Activated B cell treated with CpG ODN at 0.5 μM for 24 hours (primary cell): ENCODE measurements at regions not wholly inside any gene's neighbourhood (a gene's known extent, or its start where the extent isn't known, plus 50 kb on each side); places are given as distances from the start of the nearest gene placed in this dataset.
"Not testable (repeated sequence)": the region's sequence is repeated elsewhere in the genome, so short reads cannot be mapped to it uniquely, and the experiment has no call there.

Experiments
- ATAC-seq: fragments of 200-7000 bp; cut with Tn5 transposase; one replicate; pipeline ENCODE4 v1.10.0; 2021; ENCODE audit warnings: low read depth, mild to moderate bottlenecking, moderate library complexity
- CTCF ChIA-PET: fragments of 350-600 bp; sonication (Branson Sonifier 250); formaldehyde crosslinking; loops from one replicate; lab custom pipeline; 2021; ENCODE audit warnings: antibody characterized with exemption; lab: Charles Lee
- POLR2A ChIA-PET: fragments of 350-600 bp; sonication (Branson Sonifier 250); formaldehyde crosslinking; loops from one replicate; lab custom pipeline; 2021; ENCODE audit warnings: antibody characterized with exemption; lab: Charles Lee
- DNase-seq: peaks from one replicate; pipeline ENCODE4 v3.0.0; 2022
- H3K27ac Mint-ChIP-seq: one replicate; pipeline ENCODE4 v1.8.0; 2020; ENCODE audit warnings: mixed read lengths
- H3K27me3 Mint-ChIP-seq: one replicate; pipeline ENCODE4 v1.8.0; 2021; ENCODE audit warnings: mixed read lengths
- H3K36me3 Mint-ChIP-seq: one replicate; pipeline ENCODE4 v1.8.0; 2021; ENCODE audit warnings: low read depth, mixed read lengths
- H3K4me1 Mint-ChIP-seq: one replicate; pipeline ENCODE4 v1.8.0; 2021; ENCODE audit warnings: mixed read lengths
- H3K4me3 Mint-ChIP-seq: one replicate; pipeline ENCODE4 v1.8.0; 2020; ENCODE audit warnings: mild to moderate bottlenecking, mixed read lengths
- H3K9me3 Mint-ChIP-seq: one replicate; pipeline ENCODE4 v1.8.0; 2020; ENCODE audit warnings: mixed read lengths
- intact Hi-C: fragments of 100-400 bp; cut with micrococcal nuclease; formaldehyde crosslinking; loops from one replicate; pipeline ENCODE4 v1.15.1; 2024
- TF ChIP-seq, protein P1 (sequence below): fragments of 200-600 bp; IDR thresholded peaks from one replicate; pipeline ENCODE4 v1.8.0; 2022; ENCODE audit warnings: antibody characterized with exemption, mild to moderate bottlenecking

DNA sequence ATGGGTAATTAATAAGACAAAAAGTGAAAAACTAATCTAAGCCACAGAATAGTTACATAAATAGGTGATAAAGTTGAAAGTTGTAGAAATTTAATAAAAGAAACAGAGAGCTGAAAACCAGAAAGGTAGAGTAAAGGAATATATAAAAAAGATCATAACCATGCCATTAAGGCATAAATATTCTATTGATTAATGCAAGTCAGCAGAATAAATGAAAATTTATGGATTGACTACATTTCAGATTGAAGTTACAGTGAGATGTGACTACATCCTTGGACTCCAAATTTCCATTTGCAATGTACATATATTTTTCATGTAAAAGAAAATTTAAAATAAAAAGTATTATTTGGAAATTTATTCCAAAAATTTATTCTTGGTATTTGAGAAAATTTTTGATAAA is 1225.7 kb downstream of the OTOL1 start:
- Mint-ChIP-seq H3K27ac (no peak overlapping the region), H3K36me3 (no peaks in the 10 kb centered on the region), H3K4me3 (no peak overlapping the region), H3K4me1 (no peaks in the 10 kb centered on the region), H3K9me3 (peaks cover 3% of the 10 kb centered on the region), H3K27me3 (no peaks in the 10 kb centered on the region)
- no peak for ATAC-seq
- POLR2A ChIA-PET: no interaction called here
- TF ChIP-seq, protein P1, sequence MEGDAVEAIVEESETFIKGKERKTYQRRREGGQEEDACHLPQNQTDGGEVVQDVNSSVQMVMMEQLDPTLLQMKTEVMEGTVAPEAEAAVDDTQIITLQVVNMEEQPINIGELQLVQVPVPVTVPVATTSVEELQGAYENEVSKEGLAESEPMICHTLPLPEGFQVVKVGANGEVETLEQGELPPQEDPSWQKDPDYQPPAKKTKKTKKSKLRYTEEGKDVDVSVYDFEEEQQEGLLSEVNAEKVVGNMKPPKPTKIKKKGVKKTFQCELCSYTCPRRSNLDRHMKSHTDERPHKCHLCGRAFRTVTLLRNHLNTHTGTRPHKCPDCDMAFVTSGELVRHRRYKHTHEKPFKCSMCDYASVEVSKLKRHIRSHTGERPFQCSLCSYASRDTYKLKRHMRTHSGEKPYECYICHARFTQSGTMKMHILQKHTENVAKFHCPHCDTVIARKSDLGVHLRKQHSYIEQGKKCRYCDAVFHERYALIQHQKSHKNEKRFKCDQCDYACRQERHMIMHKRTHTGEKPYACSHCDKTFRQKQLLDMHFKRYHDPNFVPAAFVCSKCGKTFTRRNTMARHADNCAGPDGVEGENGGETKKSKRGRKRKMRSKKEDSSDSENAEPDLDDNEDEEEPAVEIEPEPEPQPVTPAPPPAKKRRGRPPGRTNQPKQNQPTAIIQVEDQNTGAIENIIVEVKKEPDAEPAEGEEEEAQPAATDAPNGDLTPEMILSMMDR: no peak
- CTCF ChIA-PET: no interaction called here
- intact Hi-C loops: no loop called here
- DNase-seq: no peak

DNA sequence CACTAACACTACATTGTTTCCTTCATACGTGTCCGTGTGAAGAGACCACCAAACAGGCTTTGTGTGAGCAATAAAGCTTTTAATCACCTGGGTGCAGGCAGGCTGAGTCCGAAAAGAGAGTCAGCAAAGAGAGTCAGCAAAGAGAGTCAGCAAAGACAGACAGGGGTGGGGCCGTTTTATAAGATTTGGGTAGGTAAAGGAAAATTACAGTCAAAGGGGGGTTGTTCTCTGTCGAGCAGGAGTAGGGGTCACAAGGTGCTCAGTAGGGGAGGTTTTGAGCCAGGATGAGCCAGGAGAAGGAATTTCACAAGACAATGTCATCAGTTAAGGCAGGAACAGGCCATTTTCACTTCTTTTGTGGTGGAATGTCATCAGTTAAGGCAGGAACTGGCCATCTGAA is 1226.2 kb downstream of the OTOL1 start:
- ATAC-seq, intact Hi-C loops, H3K27me3 Mint-ChIP-seq, H3K36me3 Mint-ChIP-seq, DNase-seq, CTCF ChIA-PET, H3K4me1 Mint-ChIP-seq, H3K4me3 Mint-ChIP-seq, POLR2A ChIA-PET, H3K9me3 Mint-ChIP-seq, H3K27ac Mint-ChIP-seq: not testable (repeated sequence)

DNA sequence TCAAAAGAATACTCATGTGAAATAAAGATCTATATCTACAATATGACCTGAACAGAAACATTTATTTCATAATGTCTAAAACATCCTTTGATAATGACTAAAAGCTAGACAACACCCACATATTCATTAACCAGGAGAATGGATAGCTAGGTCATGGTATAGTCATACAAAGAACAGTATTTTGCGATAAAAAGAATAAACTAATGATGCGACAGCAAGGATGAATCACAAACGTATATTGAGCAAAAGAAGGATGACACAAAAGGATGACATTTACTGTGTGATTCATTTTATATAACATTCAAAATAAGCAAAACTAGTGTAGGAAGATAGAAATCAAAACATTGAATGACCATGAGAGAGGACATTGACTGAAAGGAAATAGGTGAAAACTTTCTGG is 1233.1 kb downstream of the OTOL1 start:
- intact Hi-C loops: no loop called here
- ChIA-PET POLR2A (no interaction called here), CTCF (no interaction called here)
- DNase-seq (no peak), ATAC-seq (no peak)
- TF ChIP-seq, protein P1: no peak
- Mint-ChIP-seq H3K4me1 (no peaks in the 10 kb centered on the region), H3K9me3 (peaks cover 4% of the 10 kb centered on the region), H3K4me3 (no peak overlapping the region), H3K27ac (no peak overlapping the region), H3K36me3 (no peaks in the 10 kb centered on the region), H3K27me3 (no peaks in the 10 kb centered on the region)

DNA sequence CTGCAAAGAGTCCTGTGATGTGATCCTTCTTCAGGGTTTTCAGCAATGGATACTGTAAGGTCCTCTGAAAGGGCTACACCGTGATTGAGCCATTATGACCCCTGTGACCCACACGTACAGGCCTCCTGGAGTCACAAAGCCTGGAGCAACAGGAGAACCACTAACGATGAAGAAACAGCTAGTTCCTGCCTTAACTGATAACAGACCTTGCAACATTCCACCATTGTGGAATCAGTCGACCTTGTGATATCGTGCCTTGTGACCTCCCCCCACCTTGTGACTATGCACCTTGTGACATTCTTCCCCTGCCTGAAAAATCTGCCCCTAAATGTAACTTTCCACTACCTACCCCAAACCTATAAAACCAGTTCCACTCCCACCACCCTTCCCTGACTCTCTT is 1235.4 kb downstream of the OTOL1 start:
- ATAC-seq, H3K4me1 Mint-ChIP-seq, H3K4me3 Mint-ChIP-seq, intact Hi-C loops, POLR2A ChIA-PET, H3K27me3 Mint-ChIP-seq, H3K36me3 Mint-ChIP-seq, H3K27ac Mint-ChIP-seq, DNase-seq, CTCF ChIA-PET, H3K9me3 Mint-ChIP-seq: not testable (repeated sequence)

DNA sequence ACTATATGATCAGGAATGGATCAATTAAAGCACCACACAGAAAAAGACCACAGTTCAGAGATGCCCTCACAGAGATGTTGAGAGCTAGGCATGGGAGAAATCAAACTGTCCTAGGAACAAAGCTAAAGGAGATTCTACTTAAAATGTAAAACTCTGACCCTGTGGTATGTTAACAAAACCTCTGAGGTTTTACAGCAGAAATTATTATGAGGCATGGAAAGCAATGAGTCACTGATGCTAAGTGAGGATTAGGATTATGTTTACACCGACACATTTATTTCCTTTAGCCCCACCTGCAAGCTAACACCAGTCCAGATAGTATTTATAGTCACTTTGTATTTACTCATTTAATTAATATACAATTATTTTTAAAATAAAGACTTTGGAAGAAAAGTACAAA is 1242.2 kb downstream of the OTOL1 start:
- no peak for ATAC-seq
- ChIA-PET CTCF (no interaction called here), POLR2A (no interaction called here)
- no peak overlapping the region for H3K27ac Mint-ChIP-seq
- TF ChIP-seq, protein P1: no peak
- no peak overlapping the region for H3K4me3 Mint-ChIP-seq
- DNase-seq: no peak
- no peaks in the 10 kb centered on the region for H3K27me3 Mint-ChIP-seq
- H3K4me1 Mint-ChIP-seq: no peaks in the 10 kb centered on the region
- no peaks in the 10 kb centered on the region for H3K9me3 Mint-ChIP-seq
- intact Hi-C loops: no loop called here
- H3K36me3 Mint-ChIP-seq: no peaks in the 10 kb centered on the region

DNA sequence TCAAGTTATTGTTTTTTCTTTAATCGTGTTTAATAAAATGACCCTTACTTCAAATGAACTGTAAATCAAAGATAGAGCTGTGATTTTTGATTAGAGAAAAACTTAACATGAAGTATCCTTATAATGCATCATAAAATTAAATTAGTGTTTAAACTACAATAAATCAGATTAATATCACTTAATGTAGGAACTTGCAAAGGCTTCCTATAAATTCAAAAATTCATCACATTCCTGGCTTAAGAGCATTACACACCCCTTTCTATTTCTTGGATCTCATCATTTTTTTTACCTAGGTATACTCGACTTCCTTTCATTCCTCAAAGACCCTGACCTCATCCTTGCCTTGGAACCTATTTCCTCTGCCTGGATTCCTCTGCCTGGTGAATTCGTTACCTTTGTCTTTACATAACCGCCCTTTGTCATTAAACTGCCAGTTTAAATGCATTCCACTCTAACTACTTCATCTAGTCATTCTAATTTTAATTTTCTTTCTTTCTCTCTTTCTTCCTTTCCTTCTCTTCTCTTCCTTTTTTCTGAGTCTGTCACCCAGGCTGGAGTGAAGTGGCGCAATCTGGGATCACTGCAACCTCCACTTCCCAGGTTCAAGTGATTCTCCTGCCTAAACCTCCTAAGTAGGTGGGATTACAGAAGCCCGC is 1244.5 kb downstream of the OTOL1 start:
- DNase-seq (no peak), ATAC-seq (no peak)
- Mint-ChIP-seq H3K27ac (no peak overlapping the region), H3K4me3 (no peak overlapping the region), H3K27me3 (no peaks in the 10 kb centered on the region), H3K4me1 (no peaks in the 10 kb centered on the region), H3K9me3 (no peaks in the 10 kb centered on the region), H3K36me3 (no peaks in the 10 kb centered on the region)
- POLR2A ChIA-PET: no interaction called here
- CTCF ChIA-PET: no interaction called here
- intact Hi-C loops: no loop called here
- TF ChIP-seq, protein P1: no peak
